HG02885 (cell line): ENCODE measurements at regions not wholly inside any gene's neighbourhood (a gene's known extent, or its start where the extent isn't known, plus 50 kb on each side); places are given as distances from the start of the nearest gene placed in this dataset.

Experiments
- ATAC-seq: cut with Tn5 transposase; IDR thresholded peaks from one replicate; pipeline ENCODE4 v1.9.1; 2021; ENCODE audit warnings: mild to moderate bottlenecking; ENCODE audit not compliant: unreplicated experiment, poor library complexity

DNA sequence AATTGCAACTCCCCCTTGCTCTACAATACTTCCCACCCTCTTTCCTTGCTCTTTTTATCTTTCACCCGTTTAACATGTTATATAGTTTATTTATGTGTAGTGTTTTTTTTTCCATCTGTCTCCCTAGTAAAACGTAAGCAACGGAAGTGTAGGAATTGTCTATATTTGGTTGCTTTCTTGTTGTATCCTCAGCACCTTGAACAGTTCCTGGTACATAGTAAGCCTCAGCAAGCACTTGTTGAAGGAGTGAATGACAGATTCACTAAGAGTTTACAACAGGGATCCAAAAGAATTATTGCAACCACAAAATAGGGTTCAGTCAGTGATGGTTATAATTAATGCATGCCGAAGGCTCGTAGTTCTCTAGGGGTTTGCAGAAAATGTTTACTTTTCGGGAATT, 242.7 kb downstream of the SAMD5 start:
- no peak for ATAC-seq

DNA sequence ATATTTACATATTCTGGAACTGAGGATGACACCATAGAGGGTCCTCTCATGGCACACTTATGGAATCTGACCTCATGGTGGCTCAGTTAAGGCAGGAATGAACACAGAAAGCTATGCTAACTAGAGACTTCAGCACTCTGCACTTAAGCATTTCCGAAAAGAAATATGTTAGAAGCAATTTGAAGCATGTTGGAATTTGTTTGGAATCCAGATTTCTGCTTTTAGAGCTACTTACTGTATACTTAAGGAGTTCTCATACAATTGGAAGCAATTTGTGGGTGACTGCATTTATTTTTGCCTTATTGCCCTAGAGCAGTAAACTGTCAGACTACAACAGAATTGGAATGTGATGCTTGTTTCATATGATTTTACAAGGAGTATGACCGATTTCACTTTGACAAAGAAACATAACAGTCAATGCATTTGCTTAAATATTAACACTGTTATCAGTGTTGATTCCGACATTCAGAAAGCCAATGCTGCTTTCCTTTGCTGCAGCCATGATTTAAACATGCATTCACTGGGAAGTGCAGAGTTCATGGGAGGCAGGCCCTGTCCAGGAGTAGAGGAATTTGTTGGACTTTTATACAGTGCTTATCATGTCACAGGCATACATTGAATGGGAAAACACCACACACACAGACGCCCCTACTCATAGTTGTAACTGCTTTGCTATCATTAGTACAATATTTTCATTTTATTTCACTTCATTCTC, 244.4 kb downstream of the SAMD5 start:
- ATAC-seq = no peak

DNA sequence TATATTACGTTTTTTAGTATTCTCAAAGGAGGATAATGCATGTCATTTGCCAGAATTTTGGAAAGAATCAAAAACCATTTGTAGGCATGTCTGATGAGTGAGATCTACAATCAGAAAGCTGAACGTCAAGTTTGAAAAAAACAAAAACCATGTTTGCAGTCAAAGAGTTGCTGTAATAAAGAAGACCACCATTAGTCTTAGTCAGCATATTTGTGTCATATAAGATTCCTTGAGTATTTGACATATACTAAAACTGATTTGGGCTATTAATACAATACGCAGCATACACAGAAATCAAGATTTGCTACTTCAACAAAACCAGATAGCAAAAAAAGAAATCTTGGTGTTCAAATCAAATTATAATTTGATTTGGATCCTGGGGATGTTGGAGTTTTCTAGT, 247.5 kb downstream of the SAMD5 start:
- ATAC-seq = no peak

- no peak for ATAC-seq
Measured at GRCh38 chr6:147756891-147757290, 248.4 kb downstream of the SAMD5 start.

GRCh38 chr6:147757291-147757690, 248.8 kb downstream of the SAMD5 start:
- ATAC-seq = no peak

DNA sequence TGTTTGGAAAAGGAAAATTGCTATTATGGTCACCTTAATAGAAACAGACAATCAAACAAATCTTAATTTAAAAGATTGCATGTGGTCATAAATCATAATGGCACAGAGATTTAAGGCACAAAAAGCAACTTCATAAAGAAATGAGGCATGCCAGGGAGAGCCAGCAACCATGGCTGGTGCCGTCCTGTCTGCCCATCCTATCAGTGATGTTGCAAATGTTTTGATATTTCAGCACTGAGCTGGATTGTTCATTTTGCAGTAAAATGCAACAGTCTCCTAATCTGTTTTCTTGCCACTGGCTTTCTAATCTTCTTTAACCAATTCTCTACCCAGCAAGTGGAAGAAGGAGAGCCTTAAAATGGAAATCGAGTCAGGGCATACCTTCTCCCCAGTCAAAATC, 249.8 kb downstream of the SAMD5 start:
- ATAC-seq = no peak

GRCh38 chr6:147759093-147759492, 250.6 kb downstream of the SAMD5 start:
- no peak for ATAC-seq

GRCh38 chr6:147759536-147759935, 251.0 kb downstream of the SAMD5 start:
- ATAC-seq = no peak

GRCh38 chr6:147765541-147765940, 257.1 kb downstream of the SAMD5 start:
- no peak for ATAC-seq

- ATAC-seq = no peak
Measured at GRCh38 chr6:147768969-147769368, 260.5 kb downstream of the SAMD5 start.

DNA sequence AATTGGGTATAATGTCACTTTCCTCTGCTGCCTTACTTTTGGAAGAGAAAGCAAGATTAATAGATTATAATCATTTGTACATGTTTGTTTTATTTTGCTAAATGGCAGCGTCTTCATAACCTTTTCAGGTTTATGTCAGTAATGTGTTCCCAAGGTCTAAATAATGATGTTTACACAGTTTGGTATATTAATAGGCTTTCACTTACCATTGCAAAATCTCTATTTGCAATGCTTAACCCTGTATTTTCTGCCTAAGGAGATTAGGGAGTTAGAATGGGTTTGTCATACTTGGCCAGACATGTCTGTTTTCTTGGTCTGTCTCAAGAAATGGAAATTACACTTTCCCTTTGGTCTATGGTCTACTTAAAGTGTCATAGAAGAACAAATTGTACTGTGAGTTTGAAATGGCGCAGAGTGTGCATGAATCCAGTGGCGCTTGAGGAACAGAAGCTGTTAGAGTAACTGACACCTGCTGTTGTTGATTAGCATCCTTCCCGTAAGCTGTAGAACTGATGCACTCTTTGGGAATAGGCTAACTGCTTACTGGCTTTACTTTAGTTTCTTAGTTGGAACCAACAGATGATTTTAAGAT, 261.1 kb downstream of the SAMD5 start:
- ATAC-seq = no peak

- no peak for ATAC-seq
Measured at GRCh38 chr6:147770221-147770620, 261.7 kb downstream of the SAMD5 start.

DNA sequence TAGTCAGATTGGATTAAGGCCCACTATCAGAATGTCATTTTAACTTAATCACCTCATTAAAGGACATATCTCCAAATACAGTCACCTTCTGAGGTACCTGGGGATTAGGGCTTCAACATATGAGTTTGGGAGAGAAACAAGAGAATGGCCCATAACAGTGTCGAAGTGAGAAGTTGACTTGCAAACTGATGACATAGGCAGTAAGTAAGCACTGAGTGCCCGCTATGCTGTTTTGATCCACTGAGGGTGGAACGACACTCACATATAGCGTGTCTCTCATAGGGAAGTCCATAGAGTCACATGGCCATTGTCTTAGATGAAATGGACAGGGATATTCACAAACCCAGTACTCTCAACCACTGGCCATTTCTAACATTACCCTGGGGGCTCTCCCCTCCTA, 264.2 kb downstream of the SAMD5 start:
- ATAC-seq = no peak

GRCh38 chr6:147774856-147775255, 266.4 kb downstream of the SAMD5 start:
- no peak for ATAC-seq

DNA sequence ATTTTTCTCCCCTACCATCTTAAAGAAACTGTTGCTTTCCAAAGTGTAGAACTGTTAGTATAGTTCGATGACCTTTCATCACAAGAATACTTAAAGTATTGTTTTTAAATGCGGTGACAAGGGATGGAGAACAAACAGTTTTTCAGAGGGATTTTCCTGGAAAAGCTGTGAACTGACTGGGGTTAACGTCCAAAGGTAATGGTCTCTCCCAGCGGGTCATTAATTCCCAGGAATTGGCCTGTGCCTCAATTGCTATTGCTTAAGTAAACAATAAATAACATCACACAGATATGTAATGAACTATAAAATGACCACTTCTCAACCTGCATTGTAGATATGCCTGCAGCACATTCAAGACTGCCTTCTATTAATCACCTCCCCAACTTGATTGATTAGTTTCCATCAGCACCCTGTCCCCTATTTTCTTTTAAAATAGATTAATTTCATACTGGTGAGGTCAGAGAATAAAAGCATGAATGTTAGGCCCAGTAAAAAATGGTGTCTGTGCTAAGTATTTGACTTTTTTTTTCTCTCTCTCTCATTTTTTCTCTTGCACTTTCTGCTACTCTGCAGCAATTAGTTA, 268.2 kb downstream of the SAMD5 start:
- no peak for ATAC-seq

- no peak for ATAC-seq
Measured at GRCh38 chr6:147779624-147780023, 271.1 kb downstream of the SAMD5 start.

- ATAC-seq = no peak
Measured at GRCh38 chr6:147782302-147782701, 273.8 kb downstream of the SAMD5 start.

DNA sequence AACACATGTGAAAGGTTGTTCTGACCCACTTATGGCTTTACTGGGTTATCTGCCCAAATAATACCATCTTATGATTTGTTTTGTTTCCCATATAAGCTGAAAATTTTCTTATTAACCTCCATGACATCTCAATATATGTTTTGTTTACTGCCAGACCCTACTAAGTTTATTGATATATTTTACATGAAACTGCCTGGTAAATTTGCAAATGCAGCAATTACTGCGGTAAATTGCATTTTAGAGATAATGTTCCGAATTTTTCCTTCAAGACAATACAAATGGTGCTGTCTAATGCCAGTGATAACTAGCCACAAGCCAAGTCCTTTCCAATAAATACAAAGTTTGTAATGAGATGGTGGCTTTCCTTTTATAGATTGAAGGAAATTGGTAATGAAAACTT, 275.9 kb downstream of the SAMD5 start:
- ATAC-seq = no peak

DNA sequence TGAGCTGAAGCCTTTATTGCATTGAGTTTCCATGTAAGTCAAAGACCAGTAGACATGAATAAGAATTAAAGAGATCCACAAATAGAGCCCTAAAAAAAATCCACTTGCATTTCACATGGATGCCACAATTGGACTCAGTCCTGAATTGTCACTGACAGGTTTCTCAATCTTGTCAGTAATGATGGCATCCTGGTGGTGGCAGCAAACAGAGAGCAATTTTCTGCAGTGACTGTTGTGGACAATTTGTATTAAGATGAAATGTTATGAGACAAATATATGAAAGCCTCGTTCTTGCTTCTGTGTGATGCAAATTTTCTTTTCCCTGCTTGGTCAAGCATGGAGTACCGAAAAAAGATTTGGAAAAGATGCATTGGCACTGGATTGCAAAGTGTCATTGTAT, 278.9 kb downstream of the SAMD5 start:
- ATAC-seq = no peak

DNA sequence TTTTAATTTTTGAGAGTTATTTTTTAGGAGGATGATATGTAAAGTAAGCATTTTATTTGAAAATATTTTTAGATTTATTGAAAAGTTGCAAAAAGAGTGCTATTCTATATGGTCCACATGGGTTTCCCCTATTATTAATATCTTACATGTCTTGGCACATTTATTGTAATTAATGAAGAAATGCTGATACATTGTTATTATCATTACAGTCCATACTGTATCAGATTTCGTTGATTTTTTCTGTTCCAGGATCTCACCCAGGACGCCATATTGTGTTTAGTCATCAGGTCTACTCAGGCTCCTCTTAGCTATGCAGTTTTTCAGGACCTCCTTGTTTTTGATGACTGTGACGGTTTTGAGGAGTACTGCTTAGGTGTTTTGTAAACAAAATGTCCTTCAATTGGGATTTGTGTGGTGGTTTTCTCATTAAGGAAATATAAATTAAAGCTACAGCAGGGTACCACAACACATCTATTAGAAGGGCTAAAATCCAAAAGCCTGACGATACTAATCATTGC, 281.0 kb downstream of the SAMD5 start:
- ATAC-seq = no peak

DNA sequence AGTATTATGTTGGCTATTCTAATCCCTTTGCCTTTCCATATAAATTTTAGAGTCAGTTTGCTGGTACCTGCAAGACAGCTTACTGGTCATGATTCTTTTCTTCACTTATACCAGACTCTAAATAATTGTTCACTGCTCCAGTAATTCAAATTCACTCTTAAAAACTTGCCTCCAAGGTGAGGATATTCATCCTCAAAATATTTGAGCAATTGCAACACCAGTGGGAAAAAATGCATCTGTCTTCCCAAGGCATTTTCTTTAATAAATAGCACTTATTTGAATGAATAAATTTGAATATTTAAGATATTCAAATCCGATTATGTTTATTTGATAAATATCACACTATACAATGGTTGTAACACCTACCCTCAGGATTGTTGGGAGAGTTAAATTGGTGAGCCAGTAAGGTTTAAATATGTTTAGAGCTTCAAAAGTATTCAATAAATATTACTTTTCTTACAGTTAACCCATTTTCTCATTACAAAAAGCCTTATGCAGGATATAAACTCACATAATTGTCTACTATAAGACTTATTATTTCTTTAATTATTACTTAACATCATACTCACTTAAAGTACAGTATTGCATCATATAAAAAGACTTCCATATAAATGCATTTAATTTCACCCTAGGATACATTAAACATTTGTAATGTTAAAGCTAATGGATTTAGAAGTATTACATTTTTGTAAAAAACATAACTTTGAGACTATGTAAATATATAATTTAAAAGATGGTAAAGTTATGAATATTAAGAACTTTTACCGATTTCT, 285.6 kb downstream of the SAMD5 start:
- ATAC-seq = no peak
